PC-9 (cell line): ENCODE measurements at regions not wholly inside any gene's neighbourhood (a gene's known extent, or its start where the extent isn't known, plus 50 kb on each side); places are given as distances from the start of the nearest gene placed in this dataset.
"Not testable (repeated sequence)": the region's sequence is repeated elsewhere in the genome, so short reads cannot be mapped to it uniquely, and the experiment has no call there.

Experiments used
- BruUV-seq: library from RNA; stranded (reverse); fragments of 400-500 nt; replicated peaks from 2 replicates; lab custom pipeline; 2021; lab: Mats Ljungman, UMichigan
- CTCF ChIA-PET: fragments of 300-600 bp; sonication (Branson Sonifier 250); formaldehyde crosslinking; loops from one replicate; lab custom pipeline; 2022; ENCODE audit warnings: antibody characterized with exemption; lab: Charles Lee
- POLR2A ChIA-PET: fragments of 300-600 bp; sonication (Branson Sonifier 250); formaldehyde crosslinking; loops from one replicate; lab custom pipeline; 2022; ENCODE audit warnings: antibody characterized with exemption; ENCODE audit not compliant: unreplicated experiment; lab: Charles Lee
- DNase-seq, 2 experiments: peaks; one replicate each; pipeline versions ENCODE4 v3.0.0 to v3.0.0-alpha.2; 2015 to 2022; ENCODE audit warnings: mixed read lengths in 1 of 2
- H2AFZ ChIP-seq: fragments of 200-600 bp; sonication (generic); 2 replicates; pipeline ENCODE4 v1.8.1; 2017; ENCODE audit warnings: antibody characterized with exemption
- H3F3A ChIP-seq: fragments of 200-600 bp; sonication (generic); 2 replicates; pipeline ENCODE4 v1.8.1; 2017; ENCODE audit warnings: antibody characterized with exemption, mild to moderate bottlenecking, low read depth; ENCODE audit not compliant: insufficient read depth
- H3K27ac ChIP-seq: fragments of 200-600 bp; sonication (generic); 2 replicates; pipeline ENCODE4 v1.6.1; 2016; ENCODE audit warnings: mixed run types
- H3K27me3 ChIP-seq: fragments of 200-600 bp; sonication (generic); 2 replicates; pipeline ENCODE4 v1.6.1; 2016; ENCODE audit warnings: low read depth, mixed run types; ENCODE audit not compliant: insufficient read depth
- H3K36me3 ChIP-seq: fragments of 200-600 bp; sonication (generic); 2 replicates; pipeline ENCODE4 v1.6.1; 2016; ENCODE audit warnings: low read depth, mixed run types
- H3K4me1 ChIP-seq: fragments of 200-600 bp; sonication (generic); replicated peaks from 2 replicates; pipeline ENCODE4 v1.6.1; 2016; ENCODE audit warnings: mixed run types; ENCODE audit not compliant: insufficient read depth
- H3K4me2 ChIP-seq: fragments of 200-600 bp; sonication (generic); 2 replicates; pipeline ENCODE4 v1.6.1; 2017; ENCODE audit warnings: mixed run types
- H3K4me3 ChIP-seq: fragments of 200-600 bp; sonication (generic); 2 replicates; pipeline ENCODE4 v1.6.1; 2016; ENCODE audit warnings: mixed run types
- H3K79me2 ChIP-seq: fragments of 200-600 bp; sonication (generic); 2 replicates; pipeline ENCODE4 v1.6.1; 2017; ENCODE audit warnings: low read depth, mixed run types
- H3K9me2 ChIP-seq: fragments of 200-600 bp; sonication (generic); 2 replicates; pipeline ENCODE4 v1.8.1; 2017; ENCODE audit warnings: mild to moderate bottlenecking; ENCODE audit not compliant: insufficient read depth
- H3K9me3 ChIP-seq: fragments of 200-600 bp; sonication (generic); 2 replicates; pipeline ENCODE4 v1.8.1; 2016; ENCODE audit warnings: low read depth; ENCODE audit not compliant: insufficient read depth
- H4K20me1 ChIP-seq: fragments of 200-600 bp; sonication (generic); 2 replicates; pipeline ENCODE4 v1.8.1; 2017; ENCODE audit not compliant: insufficient read depth
- EZH2 ChIP-seq: fragments of 200-600 bp; sonication (generic); IDR thresholded peaks from 2 replicates; pipeline ENCODE4 v1.8.0; 2017; ENCODE audit warnings: antibody characterized with exemption, low read depth
- intact Hi-C: fragments of 100-400 bp; cut with micrococcal nuclease; formaldehyde crosslinking; loops from one replicate; pipeline ENCODE4 v1.10.0; 2022; ENCODE audit not compliant: unreplicated experiment
- TF ChIP-seq, protein P1 (sequence below): fragments of 200-600 bp; sonication (generic); conservative IDR thresholded peaks from 2 replicates; pipeline ENCODE4 v1.6.1; 2017; ENCODE audit warnings: mixed run types, antibody characterized with exemption, mild to moderate bottlenecking, moderate library complexity

DNA sequence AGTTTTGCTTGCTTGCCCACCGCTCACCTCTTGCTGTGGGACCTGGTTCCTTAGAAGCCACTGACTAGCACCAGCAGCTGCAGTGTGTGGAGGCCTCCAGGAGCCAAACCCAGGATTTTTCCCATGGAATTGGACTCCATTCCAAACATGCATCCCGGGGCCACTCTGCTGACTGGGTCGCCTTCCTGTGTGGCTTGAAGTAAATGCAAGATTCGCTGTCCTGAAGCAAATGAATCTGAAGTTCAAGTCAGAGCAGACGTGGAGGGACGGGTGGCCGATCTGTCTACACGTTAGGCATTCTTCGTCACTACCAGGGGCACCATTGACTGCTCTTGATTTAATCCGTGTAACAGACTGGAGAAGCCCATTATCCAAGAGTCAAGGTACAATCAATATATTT is 109.0 kb downstream of the SHOX start:
- no peak for DNase-seq
- ChIA-PET POLR2A (no interaction called here), CTCF (no interaction called here)
- no peaks in the 10 kb centered on the region for H3K9me3 ChIP-seq
- no peak overlapping the region for H2AFZ ChIP-seq
- H3K4me2 ChIP-seq: no peak overlapping the region
- no peak overlapping the region for H3K4me3 ChIP-seq
- H3K79me2 ChIP-seq: no peaks in the 10 kb centered on the region
- peaks cover 1% of the 10 kb centered on the region; the same call in 1 of the 2 replicates for H3K27me3 ChIP-seq
- H3K4me1 ChIP-seq: no peaks in the 10 kb centered on the region
- H3F3A ChIP-seq: no peaks in the 10 kb centered on the region
- H3K36me3 ChIP-seq: no peaks in the 10 kb centered on the region
- no peak overlapping the region for H3K27ac ChIP-seq
- no TSS peak for BruUV-seq
- intact Hi-C loops: no loop called here
- no peaks in the 10 kb centered on the region for H4K20me1 ChIP-seq
- no peaks in the 10 kb centered on the region for H3K9me2 ChIP-seq
- TF ChIP-seq, protein P1, sequence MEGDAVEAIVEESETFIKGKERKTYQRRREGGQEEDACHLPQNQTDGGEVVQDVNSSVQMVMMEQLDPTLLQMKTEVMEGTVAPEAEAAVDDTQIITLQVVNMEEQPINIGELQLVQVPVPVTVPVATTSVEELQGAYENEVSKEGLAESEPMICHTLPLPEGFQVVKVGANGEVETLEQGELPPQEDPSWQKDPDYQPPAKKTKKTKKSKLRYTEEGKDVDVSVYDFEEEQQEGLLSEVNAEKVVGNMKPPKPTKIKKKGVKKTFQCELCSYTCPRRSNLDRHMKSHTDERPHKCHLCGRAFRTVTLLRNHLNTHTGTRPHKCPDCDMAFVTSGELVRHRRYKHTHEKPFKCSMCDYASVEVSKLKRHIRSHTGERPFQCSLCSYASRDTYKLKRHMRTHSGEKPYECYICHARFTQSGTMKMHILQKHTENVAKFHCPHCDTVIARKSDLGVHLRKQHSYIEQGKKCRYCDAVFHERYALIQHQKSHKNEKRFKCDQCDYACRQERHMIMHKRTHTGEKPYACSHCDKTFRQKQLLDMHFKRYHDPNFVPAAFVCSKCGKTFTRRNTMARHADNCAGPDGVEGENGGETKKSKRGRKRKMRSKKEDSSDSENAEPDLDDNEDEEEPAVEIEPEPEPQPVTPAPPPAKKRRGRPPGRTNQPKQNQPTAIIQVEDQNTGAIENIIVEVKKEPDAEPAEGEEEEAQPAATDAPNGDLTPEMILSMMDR: no peak
- TF ChIP-seq EZH2: no peak

DNA sequence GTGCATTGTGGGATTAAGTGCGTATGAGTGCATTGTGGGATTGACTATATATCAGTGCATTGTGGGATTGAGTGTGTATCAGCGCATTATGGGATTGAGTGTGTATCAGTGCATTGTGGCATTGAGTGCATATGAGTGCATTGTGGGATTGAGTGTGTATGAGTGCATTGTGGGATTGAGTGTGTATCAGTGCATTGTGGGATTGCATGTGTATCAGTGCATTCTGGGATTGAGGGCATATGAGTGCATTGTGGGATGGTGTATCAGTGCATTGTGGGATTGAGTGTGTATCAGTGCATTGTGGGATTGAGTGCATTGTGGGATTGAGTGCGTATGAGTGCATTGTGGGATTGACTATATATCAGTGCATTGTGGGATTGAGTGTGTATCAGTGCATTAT is 106.4 kb downstream of the SHOX start:
- H3K36me3 ChIP-seq, H3K4me1 ChIP-seq, H3K4me3 ChIP-seq, BruUV-seq, intact Hi-C loops, DNase-seq, POLR2A ChIA-PET, H2AFZ ChIP-seq, H3K9me3 ChIP-seq, H3K27ac ChIP-seq, H3K79me2 ChIP-seq, H3K4me2 ChIP-seq, H4K20me1 ChIP-seq, CTCF ChIA-PET, H3F3A ChIP-seq, H3K9me2 ChIP-seq: not testable (repeated sequence)
- peaks cover 14% of the 10 kb centered on the region; the same call in 1 of the 2 replicates for H3K27me3 ChIP-seq

DNA sequence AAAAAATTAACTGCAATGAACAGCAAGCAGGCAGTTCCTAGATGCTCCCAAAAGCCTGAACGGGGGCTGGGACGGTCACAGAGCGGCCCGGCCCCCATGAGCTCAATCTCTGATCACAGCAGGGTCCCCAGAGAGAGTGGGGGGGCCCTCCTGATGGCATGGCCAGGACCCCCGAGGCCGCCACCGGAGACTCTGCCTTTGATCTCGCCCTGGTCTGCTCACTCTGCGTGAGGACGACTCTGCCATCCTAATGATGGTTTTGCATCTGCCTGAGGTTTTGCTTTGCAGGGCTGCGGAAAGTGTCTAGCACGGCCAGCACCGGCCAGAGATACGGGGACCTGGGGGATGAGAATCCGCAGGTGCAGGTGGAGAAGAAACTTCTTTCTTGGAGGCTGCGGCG is 103.8 kb downstream of the SHOX start:
- intact Hi-C loops: no loop called here
- Histone ChIP-seq H3K9me3 (no peaks in the 10 kb centered on the region), H3K9me2 (no peaks in the 10 kb centered on the region), H4K20me1 (no peaks in the 10 kb centered on the region), H3K4me1 (no peaks in the 10 kb centered on the region), H3K4me2 (no peak overlapping the region), H3K27ac (no peak overlapping the region), H3K36me3 (no peaks in the 10 kb centered on the region), H2AFZ (no peak overlapping the region), H3K4me3 (no peak overlapping the region), H3F3A (no peaks in the 10 kb centered on the region), H3K79me2 (no peaks in the 10 kb centered on the region), H3K27me3 (peaks cover 14% of the 10 kb centered on the region; the same call in 1 of the 2 replicates)
- ChIA-PET CTCF (no interaction called here), POLR2A (no interaction called here)
- no TSS peak for BruUV-seq
- DNase-seq: no peak
- TF ChIP-seq, protein P1: no peak
- no peak for TF ChIP-seq EZH2

DNA sequence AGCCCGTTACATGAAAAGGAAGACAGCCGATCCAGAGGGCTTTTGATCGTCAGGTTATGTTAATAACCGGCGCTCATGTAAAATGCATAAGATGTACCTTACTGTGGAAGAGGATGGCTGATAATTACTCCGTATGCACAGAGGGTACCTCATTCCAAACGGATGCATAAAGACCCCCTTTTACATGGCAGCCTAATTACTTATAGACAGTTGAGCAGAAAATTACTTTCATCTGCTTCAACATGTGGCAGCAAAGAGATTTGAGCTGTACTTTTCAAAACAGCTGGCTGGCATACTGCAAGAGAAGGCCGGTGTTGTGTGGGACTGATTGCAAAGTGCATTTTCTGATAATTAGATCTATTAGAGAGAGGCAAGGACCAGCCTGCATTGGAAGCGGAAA is 103.4 kb downstream of the SHOX start:
- intact Hi-C loops: no loop called here
- Histone ChIP-seq H3F3A (no peaks in the 10 kb centered on the region), H3K36me3 (no peaks in the 10 kb centered on the region), H3K79me2 (no peaks in the 10 kb centered on the region), H3K9me2 (no peaks in the 10 kb centered on the region), H2AFZ (no peak overlapping the region), H3K9me3 (no peaks in the 10 kb centered on the region), H3K4me1 (no peaks in the 10 kb centered on the region), H3K27me3 (peaks cover 14% of the 10 kb centered on the region; the same call in 1 of the 2 replicates), H3K4me2 (no peak overlapping the region), H3K27ac (no peak overlapping the region), H4K20me1 (no peaks in the 10 kb centered on the region), H3K4me3 (no peak overlapping the region)
- DNase-seq: no peak
- ChIA-PET POLR2A (no interaction called here), CTCF (no interaction called here)
- TF ChIP-seq, protein P1: no peak
- no peak for TF ChIP-seq EZH2
- BruUV-seq: no TSS peak
